ENCODE measurements at regions not wholly inside any gene's neighbourhood (a gene's known extent, or its start where the extent isn't known, plus 50 kb on each side); places are given as distances from the start of the nearest gene placed in this dataset.

DNA sequence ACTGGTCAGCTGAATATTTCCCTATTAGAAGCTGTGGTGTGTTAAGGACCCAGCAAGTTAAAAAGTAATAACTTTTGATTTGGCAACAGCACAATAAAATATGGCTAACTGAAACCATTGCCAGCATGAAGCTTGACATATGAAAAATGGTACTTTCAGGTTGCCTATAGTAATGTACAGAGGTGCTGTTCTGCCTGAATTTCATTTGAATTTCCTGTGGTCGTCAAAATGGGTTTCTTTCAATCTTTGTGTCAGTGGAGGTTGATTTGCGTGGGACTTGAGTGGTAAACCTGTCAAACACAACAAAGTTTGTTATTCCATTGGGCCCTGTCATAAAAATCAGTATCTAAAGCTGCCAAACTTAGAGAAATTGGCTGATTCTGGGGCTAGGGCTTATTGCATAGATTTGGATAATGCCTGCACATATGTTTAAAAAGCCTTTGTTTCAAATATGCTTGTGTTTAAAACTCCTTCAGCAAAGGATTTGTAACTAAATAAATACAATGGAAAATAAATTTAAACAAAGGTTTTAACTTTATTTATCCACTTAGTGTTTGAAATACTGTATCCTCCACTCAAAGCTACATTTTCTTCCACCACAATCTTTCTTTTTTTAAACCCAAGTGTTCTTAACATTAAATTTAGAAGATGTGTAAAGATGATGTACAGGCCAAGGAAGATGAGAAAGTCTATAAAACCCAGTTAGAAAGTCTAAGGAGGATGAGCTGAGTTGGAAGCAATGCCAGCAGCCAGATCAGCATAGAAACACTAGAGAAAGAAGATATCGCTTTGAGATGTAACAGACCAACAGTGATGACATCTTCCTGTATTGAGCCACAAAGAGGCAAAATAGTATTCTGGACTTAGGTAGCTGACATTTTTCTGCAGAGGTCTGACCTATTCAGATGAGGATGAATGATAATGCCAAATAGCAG lies 134.8 kb upstream of the GIMD1 start:
- Histone ChIP-seq H3K4me1 (ENCODE audit: control insufficient read depth, insufficient read depth, low read length) (no peaks in the 10 kb centered on the region), H2AFZ (ENCODE audit: control insufficient read depth, low read depth, low read length) (no peak overlapping the region), H3K9me3 (replicated peaks; ENCODE audit: control insufficient read depth, insufficient read depth, low read length) (no peaks in the 10 kb centered on the region), H4K20me1 (ENCODE audit: control insufficient read depth, insufficient read depth) (no peaks in the 10 kb centered on the region), H3K4me2 (ENCODE audit: control insufficient read depth, insufficient read depth) (no peak overlapping the region), H3K4me3 (no peak overlapping the region), H3K79me2 (ENCODE audit: control insufficient read depth, insufficient read depth, low read length) (no peaks in the 10 kb centered on the region), H3K9ac (ENCODE audit: control insufficient read depth, insufficient read depth, low read length) (no peak overlapping the region), H3K36me3 (ENCODE audit: control insufficient read depth in 2 of 2, insufficient read depth in 2 of 2, low read length in 1 of 2) (no peaks in the 10 kb centered on the region), H3K27ac (ENCODE audit: control insufficient read depth, insufficient read depth) (no peak overlapping the region), H3K27me3 (replicated peaks in 1 of 2; ENCODE audit: control insufficient read depth in 2 of 2, insufficient read depth in 2 of 2, low read length in 1 of 2) (no peaks in the 10 kb centered on the region)
- WGBS (ENCODE audit: insufficient coverage, insufficient replicate concordance, low lambda C conversion rate, missing lambda C conversion rate) = 30% methylated on average over 3 of the region's 3 CpGs
- ChIA-PET POLR2A (no interaction called here), SMC1A (ENCODE audit: uncharacterized antibody, unreplicated experiment) (interaction anchor here (0.6 to 2.9 kb wide), 4 partner anchors 134 to 957 kb away, joined by 3 to 9 read pairs (median 4); no protein-coding TSS in a partner anchor), CTCF (interaction anchor here (0.7 to 2.8 kb wide), 15 partner anchors 10 to 282 kb away, joined by 3 to 16 read pairs (median 4); partner anchors contain the start of gene GIMD1), RAD21 (ENCODE audit: unreplicated experiment) (no interaction called here)
- TF ChIP-seq SMAD1 (IDR thresholded peaks at IDR 0.05; ENCODE audit: low read depth, partially characterized antibody) (no peak), IKZF2 (IDR thresholded peaks at IDR 0.05) (no peak), HDGF (IDR thresholded peaks at IDR 0.05) (no peak), SREBF1 (IDR thresholded peaks at IDR 0.05; ENCODE audit: low read length) (no peak), JUNB (IDR thresholded peaks at IDR 0.05) (no peak), MYC (IDR thresholded peaks at IDR 0.05; ENCODE audit: insufficient read depth, insufficient read length, insufficient replicate concordance, low read length, severe bottlenecking) (no peak), EP300 (IDR thresholded peaks at IDR 0.05; ENCODE audit: borderline replicate concordance in 1 of 2, control insufficient read depth in 1 of 2, low read depth in 2 of 2, low read length in 2 of 2) (no peak), ZNF384 (IDR thresholded peaks at IDR 0.05; ENCODE audit: borderline replicate concordance, low read depth, low read length) (no peak), SMARCA5 (IDR thresholded peaks at IDR 0.05) (no peak), MEF2A (IDR thresholded peaks at IDR 0.05; ENCODE audit: insufficient read depth, low read depth, low read length) (no peak)
- TF ChIP-seq, protein P1, sequence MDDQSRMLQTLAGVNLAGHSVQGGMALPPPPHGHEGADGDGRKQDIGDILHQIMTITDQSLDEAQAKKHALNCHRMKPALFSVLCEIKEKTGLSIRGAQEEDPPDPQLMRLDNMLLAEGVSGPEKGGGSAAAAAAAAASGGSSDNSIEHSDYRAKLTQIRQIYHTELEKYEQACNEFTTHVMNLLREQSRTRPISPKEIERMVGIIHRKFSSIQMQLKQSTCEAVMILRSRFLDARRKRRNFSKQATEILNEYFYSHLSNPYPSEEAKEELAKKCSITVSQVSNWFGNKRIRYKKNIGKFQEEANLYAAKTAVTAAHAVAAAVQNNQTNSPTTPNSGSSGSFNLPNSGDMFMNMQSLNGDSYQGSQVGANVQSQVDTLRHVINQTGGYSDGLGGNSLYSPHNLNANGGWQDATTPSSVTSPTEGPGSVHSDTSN (IDR thresholded peaks at IDR 0.05; ENCODE audit: insufficient replicate concordance, low read depth, low read length) = no peak
- TF ChIP-seq, protein P2, sequence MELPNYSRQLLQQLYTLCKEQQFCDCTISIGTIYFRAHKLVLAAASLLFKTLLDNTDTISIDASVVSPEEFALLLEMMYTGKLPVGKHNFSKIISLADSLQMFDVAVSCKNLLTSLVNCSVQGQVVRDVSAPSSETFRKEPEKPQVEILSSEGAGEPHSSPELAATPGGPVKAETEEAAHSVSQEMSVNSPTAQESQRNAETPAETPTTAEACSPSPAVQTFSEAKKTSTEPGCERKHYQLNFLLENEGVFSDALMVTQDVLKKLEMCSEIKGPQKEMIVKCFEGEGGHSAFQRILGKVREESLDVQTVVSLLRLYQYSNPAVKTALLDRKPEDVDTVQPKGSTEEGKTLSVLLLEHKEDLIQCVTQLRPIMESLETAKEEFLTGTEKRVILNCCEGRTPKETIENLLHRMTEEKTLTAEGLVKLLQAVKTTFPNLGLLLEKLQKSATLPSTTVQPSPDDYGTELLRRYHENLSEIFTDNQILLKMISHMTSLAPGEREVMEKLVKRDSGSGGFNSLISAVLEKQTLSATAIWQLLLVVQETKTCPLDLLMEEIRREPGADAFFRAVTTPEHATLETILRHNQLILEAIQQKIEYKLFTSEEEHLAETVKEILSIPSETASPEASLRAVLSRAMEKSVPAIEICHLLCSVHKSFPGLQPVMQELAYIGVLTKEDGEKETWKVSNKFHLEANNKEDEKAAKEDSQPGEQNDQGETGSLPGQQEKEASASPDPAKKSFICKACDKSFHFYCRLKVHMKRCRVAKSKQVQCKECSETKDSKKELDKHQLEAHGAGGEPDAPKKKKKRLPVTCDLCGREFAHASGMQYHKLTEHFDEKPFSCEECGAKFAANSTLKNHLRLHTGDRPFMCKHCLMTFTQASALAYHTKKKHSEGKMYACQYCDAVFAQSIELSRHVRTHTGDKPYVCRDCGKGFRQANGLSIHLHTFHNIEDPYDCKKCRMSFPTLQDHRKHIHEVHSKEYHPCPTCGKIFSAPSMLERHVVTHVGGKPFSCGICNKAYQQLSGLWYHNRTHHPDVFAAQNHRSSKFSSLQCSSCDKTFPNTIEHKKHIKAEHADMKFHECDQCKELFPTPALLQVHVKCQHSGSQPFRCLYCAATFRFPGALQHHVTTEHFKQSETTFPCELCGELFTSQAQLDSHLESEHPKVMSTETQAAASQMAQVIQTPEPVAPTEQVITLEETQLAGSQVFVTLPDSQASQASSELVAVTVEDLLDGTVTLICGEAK (IDR thresholded peaks at IDR 0.05; ENCODE audit: borderline replicate concordance) = no peak
- BruUV-seq (replicated peaks) = no TSS peak
- intact Hi-C loops (cut with micrococcal nuclease; ENCODE audit: unreplicated experiment) (loop anchor here (2.0 kb wide), 2 partner anchors 135 to 265 kb away; partner anchors contain the start of gene GIMD1), in situ Hi-C loops (cut with MboI) (loop anchor here (10.0 kb wide), 1 partner anchor 239 kb away; no protein-coding TSS in a partner anchor)
- no peak for FAIRE-seq
- DNase-seq (ENCODE audit: low read depth, low spot score) = no peak
- ATAC-seq = 0 out of 3 replicates have a peak, but pooled peaks have one; percentile 34
